ENCODE measurements at regions not wholly inside any gene's neighbourhood (a gene's known extent, or its start where the extent isn't known, plus 50 kb on each side); places are given as distances from the start of the nearest gene placed in this dataset.

- no peak overlapping the region for H3K4me3 ChIP-seq
- H3K79me2 ChIP-seq (ENCODE audit: low read depth): no peaks in the 10 kb centered on the region
- H3K4me1 ChIP-seq (replicated peaks; ENCODE audit: insufficient read depth): peaks cover 50% of the 10 kb centered on the region
- H3K27ac ChIP-seq: peak overlapping the region; percentile 82
- H3K9me3 ChIP-seq (ENCODE audit: insufficient read depth, low read depth): peaks cover 6% of the 10 kb centered on the region; the same call in 1 of the 2 replicates
- H4K20me1 ChIP-seq (ENCODE audit: insufficient read depth): no peaks in the 10 kb centered on the region
- ChIA-PET POLR2A (ENCODE audit: unreplicated experiment) (interaction anchor here (1.1 kb wide), 1 partner anchor 143 kb away, joined by 3 read pairs; the partner anchor contains the start of genes NMRK1 and OSTF1), CTCF (interaction anchor here (0.6 to 1.2 kb wide), 3 partner anchors 61 to 636 kb away, joined by 3 to 6 read pairs (median 3); no protein-coding TSS in a partner anchor)
- no peaks in the 10 kb centered on the region for H3K27me3 ChIP-seq (ENCODE audit: insufficient read depth, low read depth)
- H3K36me3 ChIP-seq (ENCODE audit: low read depth): no peaks in the 10 kb centered on the region
- intact Hi-C loops (cut with micrococcal nuclease; ENCODE audit: unreplicated experiment): loop anchor here (5.0 to 10.0 kb wide), 2 partner anchors 203 to 1144 kb away; partner anchors contain the start of gene CARNMT1
- 0 out of 2 replicates have a peak overlapping the region, but pooled peaks have one; percentile 45 for H2AFZ ChIP-seq
- TF ChIP-seq CTCF (conservative IDR thresholded peaks at IDR 0.05): no peak
- no peak for TF ChIP-seq EZH2 (IDR thresholded peaks at IDR 0.05; ENCODE audit: low read depth)
- H3F3A ChIP-seq (ENCODE audit: insufficient read depth, low read depth): peaks cover 14% of the 10 kb centered on the region
- H3K9me2 ChIP-seq (ENCODE audit: insufficient read depth): no peaks in the 10 kb centered on the region
- H3K4me2 ChIP-seq: peak overlapping the region; percentile 45
- no peak for DNase-seq
- no TSS peak for BruUV-seq (replicated peaks)
Observed at GRCh38 chr9:75230469-75230868, 142.2 kb downstream of the OSTF1 start.

- Histone ChIP-seq H3K27ac (no peak overlapping the region), H3K9me2 (ENCODE audit: insufficient read depth) (no peaks in the 10 kb centered on the region), H3K4me3 (no peak overlapping the region), H3K9me3 (ENCODE audit: insufficient read depth, low read depth) (peaks cover 6% of the 10 kb centered on the region; the same call in 1 of the 2 replicates), H4K20me1 (ENCODE audit: insufficient read depth) (no peaks in the 10 kb centered on the region), H3K4me2 (no peak overlapping the region), H3K27me3 (ENCODE audit: insufficient read depth, low read depth) (no peaks in the 10 kb centered on the region), H3F3A (ENCODE audit: insufficient read depth, low read depth) (peaks cover 14% of the 10 kb centered on the region), H3K4me1 (replicated peaks; ENCODE audit: insufficient read depth) (peaks cover 57% of the 10 kb centered on the region), H2AFZ (no peak overlapping the region), H3K36me3 (ENCODE audit: low read depth) (no peaks in the 10 kb centered on the region), H3K79me2 (ENCODE audit: low read depth) (no peaks in the 10 kb centered on the region)
- TF ChIP-seq EZH2 (IDR thresholded peaks at IDR 0.05; ENCODE audit: low read depth): no peak
- no peak for TF ChIP-seq CTCF (conservative IDR thresholded peaks at IDR 0.05)
- ChIA-PET POLR2A (ENCODE audit: unreplicated experiment) (no interaction called here), CTCF (interaction anchor here (0.6 kb wide), 1 partner anchor 439 kb away, joined by 3 read pairs; no protein-coding TSS in a partner anchor)
- intact Hi-C loops (cut with micrococcal nuclease; ENCODE audit: unreplicated experiment): loop anchor here (5.0 to 10.0 kb wide), 2 partner anchors 204 to 1144 kb away; partner anchors contain the start of gene CARNMT1
- DNase-seq: no peak
- no TSS peak for BruUV-seq (replicated peaks)
Observed at GRCh38 chr9:75231167-75231566, 142.9 kb downstream of the OSTF1 start.

GRCh38 chr9:75233011-75233410 lies 144.7 kb downstream of the OSTF1 start:
- DNase-seq: no peak
- intact Hi-C loops (cut with micrococcal nuclease; ENCODE audit: unreplicated experiment): loop anchor here (5.0 to 10.0 kb wide), 2 partner anchors 206 to 1142 kb away; partner anchors contain the start of gene CARNMT1

More at GRCh38 chr9:75233011-75233410, 144.7 kb downstream of the OSTF1 start:
- TF ChIP-seq CTCF (conservative IDR thresholded peaks at IDR 0.05) (no peak), EZH2 (IDR thresholded peaks at IDR 0.05; ENCODE audit: low read depth) (no peak)
- no TSS peak for BruUV-seq (replicated peaks)
- Histone ChIP-seq H3K9me3 (ENCODE audit: insufficient read depth, low read depth) (peaks cover 6% of the 10 kb centered on the region; the same call in 1 of the 2 replicates), H2AFZ (no peak overlapping the region), H3K4me2 (no peak overlapping the region), H3K9me2 (ENCODE audit: insufficient read depth) (no peaks in the 10 kb centered on the region), H3K79me2 (ENCODE audit: low read depth) (no peaks in the 10 kb centered on the region), H3K27ac (no peak overlapping the region), H3K4me1 (replicated peaks; ENCODE audit: insufficient read depth) (peaks cover 58% of the 10 kb centered on the region), H3K27me3 (ENCODE audit: insufficient read depth, low read depth) (no peaks in the 10 kb centered on the region), H3K36me3 (ENCODE audit: low read depth) (no peaks in the 10 kb centered on the region), H3K4me3 (no peak overlapping the region), H4K20me1 (ENCODE audit: insufficient read depth) (no peaks in the 10 kb centered on the region), H3F3A (ENCODE audit: insufficient read depth, low read depth) (peaks cover 14% of the 10 kb centered on the region)
- ChIA-PET POLR2A (ENCODE audit: unreplicated experiment) (no interaction called here), CTCF (no interaction called here)
